ENCODE measurements at regions not wholly inside any gene's neighbourhood (a gene's known extent, or its start where the extent isn't known, plus 50 kb on each side); places are given as distances from the start of the nearest gene placed in this dataset.

- no peak for DNase-seq
These were observed 64.8 kb upstream of the CHST9 start for GRCh38 chr18:27249933-27250332.

- DNase-seq = no peak
These were observed 59.2 kb upstream of the CHST9 start for GRCh38 chr18:27244259-27244658.

GRCh38 chr18:27242392-27243047, 57.4 kb upstream of the CHST9 start:
- DNase-seq = no peak

- no peak for DNase-seq
These were observed 55.3 kb upstream of the CHST9 start for GRCh38 chr18:27240383-27240782.

- DNase-seq = no peak
These were observed 54.6 kb upstream of the CHST9 start for GRCh38 chr18:27239669-27240068.

GRCh38 chr18:27235218-27235870, 50.2 kb upstream of the CHST9 start:
- DNase-seq = no peak
